Bone marrow (tissue), 2 donors: ENCODE measurements at regions not wholly inside any gene's neighbourhood (a gene's known extent, or its start where the extent isn't known, plus 50 kb on each side); places are given as distances from the start of the nearest gene placed in this dataset.

Source experiments
- DNase-seq, 2 donors: peaks; one replicate each; lab custom pipeline; 2025; lab: John Stamatoyannopoulos, UW

- no peak for DNase-seq
Observed at GRCh38 chr2:45178854-45179253, 169.6 kb upstream of the SIX2 start.

GRCh38 chr2:45178359-45178758, 169.1 kb upstream of the SIX2 start:
- no peak for DNase-seq

DNA sequence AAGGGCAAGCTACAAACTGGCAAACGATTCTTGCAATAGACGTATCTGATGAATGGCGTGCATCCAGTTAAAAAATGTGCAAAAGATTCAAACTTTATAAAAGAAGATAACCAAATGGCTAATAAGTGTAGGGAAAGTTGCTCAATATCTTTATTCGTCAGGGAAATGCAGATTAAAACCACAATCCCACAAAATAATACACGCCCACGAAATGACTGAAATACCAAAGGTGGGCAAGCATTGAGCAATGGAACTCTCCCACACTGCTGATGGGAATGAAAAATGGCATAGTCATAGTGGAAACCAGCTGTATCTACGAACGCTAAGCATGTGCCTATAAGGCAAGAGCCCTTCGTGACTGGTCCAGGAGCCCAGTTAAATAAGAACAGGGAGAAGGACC, 168.6 kb upstream of the SIX2 start:
- DNase-seq: no peak

DNA sequence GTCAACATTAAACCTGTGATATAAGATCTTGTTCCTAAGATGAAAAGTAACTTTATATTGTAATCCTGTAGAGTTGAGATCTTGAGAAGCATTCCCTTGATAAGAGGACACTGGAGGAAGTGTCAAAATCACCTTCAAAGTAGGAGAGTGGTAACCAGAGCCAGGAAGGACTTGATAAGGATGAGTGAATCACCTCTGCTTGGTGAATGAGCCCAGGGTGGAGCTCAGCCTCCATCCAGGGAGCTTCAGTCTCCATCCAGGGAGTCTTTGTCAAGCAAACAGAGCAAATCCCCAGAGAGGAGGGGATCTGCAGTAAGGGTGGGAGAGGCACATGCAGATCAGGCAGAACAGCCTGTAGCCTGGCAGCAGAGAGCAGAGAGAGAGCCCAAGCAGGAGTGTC, 167.1 kb upstream of the SIX2 start:
- no peak for DNase-seq

- DNase-seq: no peak
Observed at GRCh38 chr2:45173513-45173912, 164.3 kb upstream of the SIX2 start.

- DNase-seq: no peak
Observed at GRCh38 chr2:45172760-45173392, 163.6 kb upstream of the SIX2 start.

DNA sequence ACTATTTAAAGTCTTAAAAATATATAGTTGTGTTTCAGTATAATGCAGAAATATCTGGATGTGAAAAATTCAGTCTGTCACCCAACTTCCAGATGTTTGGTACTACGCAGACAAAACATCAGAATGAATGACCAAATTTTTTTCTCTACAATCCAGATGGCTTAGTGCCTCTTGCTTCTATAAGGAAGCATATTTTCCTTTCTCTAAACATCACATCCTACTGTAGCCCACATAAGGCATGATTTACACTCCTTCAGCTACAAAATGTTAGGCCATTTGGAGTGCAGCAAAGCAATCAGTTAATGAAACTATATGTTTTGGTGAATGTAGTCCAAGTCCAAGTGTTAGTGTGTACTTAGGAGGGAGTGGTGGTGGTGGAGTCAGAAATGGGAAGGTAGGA, 162.9 kb upstream of the SIX2 start:
- DNase-seq: no peak

DNA sequence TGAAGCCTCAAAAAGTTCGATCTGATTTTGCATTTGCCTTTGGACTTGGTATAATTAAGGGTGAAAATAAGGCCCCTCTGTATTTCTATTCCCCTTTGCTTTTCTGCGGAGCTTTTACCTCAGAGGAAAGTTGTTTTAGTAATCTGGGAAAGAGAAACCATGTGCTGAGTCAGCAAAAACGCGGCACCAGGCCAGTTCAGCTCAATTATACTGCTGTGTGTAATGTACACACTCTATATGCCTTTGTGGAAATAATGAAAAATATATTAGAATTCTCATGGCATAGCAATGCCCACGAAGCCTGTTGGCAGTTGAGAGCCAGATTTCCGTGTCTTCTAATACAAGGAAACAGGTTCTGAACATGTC, 161.9 kb upstream of the SIX2 start:
- DNase-seq: no peak

- no peak for DNase-seq
Observed at GRCh38 chr2:45170191-45171135, 161.2 kb upstream of the SIX2 start.

DNA sequence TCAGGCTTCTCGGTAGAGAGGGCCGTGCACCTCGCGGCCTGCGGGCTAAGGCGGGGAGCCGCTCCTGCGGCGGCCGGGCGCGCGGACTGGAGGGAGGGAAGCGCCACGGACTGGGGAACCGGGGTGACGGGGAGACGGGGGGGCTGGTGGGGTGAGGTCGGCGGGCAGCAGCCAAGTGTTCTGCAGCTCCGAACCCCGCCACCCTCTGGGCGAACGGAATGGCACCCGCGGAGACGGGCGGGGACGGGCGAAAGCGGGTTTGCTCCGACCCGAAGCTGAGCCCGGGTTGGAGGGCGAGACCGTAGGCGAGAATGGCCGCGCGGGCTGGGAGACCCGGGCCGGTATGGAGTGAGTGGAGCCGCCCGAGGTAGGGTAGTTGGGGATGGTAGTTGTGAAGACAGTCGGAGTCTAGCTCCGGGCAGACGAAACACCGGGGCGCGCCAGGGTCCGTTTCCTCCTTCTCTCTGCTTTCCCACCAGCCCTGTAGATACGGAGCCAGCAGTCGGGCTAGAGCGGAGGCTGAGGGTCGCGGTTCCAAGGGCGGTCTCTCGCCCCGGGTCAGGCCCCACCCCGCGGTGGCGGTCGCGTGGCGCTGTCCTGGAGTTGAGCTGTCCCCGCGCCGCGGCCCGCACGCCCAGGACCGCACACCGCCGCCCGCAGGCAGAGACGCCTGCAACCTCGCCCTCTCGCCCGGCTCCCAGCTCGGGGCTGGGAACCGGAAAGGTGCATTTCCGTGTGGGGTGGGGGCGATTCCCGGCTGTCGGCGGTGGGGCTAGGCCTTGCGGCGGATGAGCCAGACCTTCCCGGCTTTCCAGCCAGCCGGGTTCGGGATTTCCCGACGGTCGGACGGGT, 160.3 kb upstream of the SIX2 start:
- DNase-seq: no peak

GRCh38 chr2:45168711-45169338, 159.6 kb upstream of the SIX2 start:
- no peak for DNase-seq

DNA sequence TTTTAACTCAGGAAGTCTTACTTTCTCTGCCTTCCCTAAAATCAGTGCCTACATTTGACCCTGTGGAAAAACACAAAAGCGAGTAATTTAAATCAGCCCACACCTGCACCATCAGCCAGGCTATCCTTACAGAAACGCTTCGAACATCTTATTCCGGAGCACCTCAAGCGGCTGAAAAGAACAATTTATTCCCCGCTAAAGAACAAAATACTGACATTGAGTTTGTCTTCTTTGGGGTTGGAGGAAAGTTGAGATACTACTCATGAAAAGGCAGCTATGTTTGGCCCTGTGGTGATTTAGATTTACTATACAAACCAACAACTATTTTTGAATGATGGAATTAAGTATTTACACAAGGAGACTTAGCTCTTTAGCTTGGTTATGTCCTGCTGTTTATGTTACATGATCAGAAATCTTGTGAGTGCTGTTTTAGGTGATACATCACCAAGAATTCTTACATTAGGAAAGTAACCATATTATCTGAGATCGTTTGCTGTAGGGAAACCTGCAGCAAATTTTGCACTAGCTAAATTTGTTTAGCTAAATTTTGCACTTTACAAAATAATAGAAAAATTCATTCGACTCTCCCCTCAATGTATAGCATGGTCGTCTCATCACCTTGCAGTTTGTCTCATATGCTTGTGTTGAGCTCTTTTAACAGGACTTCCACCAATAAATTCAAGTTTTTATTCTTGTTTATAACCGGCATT, 158.8 kb upstream of the SIX2 start:
- no peak for DNase-seq

- DNase-seq: no peak
Observed at GRCh38 chr2:45166229-45166890, 157.1 kb upstream of the SIX2 start.

DNA sequence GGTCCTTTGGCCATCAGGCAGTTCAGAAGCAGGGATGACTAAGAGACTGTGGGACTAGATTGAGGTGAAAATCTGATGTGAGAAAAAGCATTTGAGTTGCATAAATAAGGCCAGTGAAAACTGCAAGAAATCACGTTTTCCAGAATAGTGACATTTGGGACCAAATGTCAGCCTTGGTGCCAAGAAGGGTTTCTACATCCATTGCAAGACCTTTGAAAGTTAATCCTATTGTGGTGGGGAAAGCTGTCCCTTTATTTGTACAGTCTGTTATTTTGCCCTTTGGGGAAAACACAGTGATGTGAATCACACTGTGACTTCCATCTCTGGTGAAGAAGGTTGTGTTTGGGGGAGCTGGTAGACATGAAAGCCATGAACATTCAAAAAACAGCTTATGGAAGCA, 153.5 kb upstream of the SIX2 start:
- DNase-seq: no peak

DNA sequence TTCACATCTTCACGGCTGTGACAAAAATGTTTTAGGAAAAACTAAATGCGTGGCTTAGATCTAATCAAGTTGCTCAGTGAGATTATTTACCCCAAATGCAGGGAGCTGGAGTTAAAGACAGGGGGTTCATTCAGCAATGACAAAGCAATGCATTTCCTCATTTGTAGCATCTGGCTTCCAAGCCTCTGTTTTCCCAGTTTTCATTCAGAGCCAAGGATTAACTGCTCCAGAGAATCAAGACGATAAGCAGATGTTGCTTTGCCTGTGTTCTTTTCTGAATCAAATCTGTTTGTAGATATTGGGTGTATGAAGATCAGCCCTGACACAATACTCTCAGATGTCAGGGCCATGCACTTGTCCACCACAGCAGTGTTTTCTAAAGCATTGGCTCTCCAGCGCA, 147.4 kb upstream of the SIX2 start:
- DNase-seq: no peak

DNA sequence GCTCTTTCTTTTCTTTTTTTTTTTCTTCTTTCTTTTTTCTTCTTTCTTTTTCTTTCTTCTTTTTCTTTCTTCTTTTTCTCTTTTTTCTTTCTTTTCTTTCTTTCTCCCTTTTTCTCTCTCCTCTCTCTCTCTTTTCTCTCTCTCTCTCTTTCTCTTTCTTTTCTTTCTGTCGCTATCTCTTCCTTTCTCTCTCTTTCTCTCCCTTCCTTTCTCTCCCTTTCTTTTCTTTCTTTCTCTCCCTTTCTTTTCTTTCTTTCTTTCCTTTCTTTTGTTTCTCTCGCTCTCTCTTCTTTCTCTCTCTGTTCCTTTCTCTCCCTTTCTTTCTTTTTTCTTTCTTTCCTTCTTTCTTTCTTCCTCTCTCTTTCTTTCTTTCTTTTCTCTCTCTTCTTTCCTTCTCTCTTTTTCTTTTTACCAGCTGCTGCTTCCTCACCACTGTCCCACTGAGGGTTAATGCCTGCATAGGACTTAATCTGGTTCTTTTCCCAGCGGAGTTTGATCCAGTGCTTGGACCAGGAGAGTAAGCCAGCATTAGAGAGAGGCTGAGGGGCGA, 145.4 kb upstream of the SIX2 start:
- DNase-seq: no peak

DNA sequence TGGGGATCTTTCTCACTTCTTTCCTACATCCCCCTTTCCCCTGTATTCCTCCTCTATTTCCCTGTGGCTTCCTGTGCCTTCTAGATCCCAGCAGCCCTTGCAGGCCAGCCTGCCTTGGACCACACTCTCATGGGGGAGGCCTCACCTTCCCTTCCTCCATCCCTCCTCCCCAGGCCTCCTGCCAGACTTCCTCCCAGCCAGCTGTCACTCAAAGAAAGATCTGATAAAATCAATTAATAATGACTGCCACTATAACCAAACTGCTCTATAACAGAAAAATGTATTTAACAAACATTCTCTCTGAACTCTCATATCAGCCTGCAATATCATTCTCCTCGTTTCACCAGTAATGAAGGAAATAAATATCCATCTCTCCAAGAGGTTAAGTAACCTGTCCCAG, 144.9 kb upstream of the SIX2 start:
- DNase-seq: no peak

DNA sequence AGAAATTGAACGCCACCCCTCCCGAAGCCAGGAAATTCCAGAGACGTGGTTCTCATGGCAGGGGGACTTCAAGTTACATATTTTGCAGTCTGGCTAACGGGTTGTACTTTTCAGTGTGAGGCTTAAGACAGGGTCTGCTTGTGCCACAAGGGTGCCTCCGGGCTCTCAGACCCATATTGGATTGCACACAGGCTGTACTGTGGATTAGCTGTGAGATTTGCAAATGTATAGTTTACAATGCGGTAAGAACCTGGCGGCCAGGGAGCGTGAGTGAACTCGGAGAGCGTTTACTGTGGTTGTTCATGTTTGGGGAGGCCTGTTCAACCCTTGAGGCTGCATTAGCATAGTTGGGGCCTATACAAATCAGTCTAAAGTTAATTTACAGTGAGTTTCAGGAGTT, 143.9 kb upstream of the SIX2 start:
- DNase-seq: no peak

- no peak for DNase-seq
Observed at GRCh38 chr2:45152691-45153090, 143.4 kb upstream of the SIX2 start.

DNA sequence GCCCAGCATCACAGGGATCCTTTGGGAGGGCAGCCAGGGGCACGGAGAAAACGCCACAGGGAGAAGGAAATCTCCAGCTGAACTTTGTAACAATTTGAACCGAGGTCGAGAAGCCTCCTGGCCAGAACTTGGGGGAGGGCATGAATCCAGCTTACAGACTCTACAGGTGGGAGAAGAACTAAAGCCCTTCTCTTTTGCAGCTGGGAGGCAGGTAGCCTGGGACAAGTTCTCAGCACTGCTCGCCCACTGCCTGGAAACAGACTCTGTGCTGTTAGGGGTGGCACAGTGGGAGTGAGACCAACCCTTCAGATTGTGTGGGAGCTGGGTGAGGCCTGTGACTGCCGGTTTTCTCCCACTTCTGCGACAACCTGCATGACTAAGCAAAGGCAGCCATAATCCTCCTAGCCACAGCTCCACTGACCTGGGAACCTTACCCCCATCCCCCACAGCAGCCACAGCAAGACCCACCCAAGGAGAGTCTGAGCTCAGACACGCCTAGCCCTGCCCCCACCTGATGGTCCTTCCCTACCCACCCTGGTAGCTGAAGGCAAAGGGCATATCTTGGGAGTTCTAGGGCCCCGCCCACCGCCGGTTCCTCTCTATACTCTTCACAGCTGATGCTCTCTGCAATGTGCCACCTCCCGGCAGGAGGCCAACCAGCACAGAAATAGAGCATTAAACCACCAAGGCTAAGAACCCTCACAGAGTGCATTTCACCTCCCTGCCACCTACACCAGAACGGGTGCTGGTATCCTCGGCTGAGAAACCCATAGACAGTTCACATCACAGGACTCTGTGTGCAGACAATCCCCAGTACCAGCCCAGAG, 136.0 kb upstream of the SIX2 start:
- no peak for DNase-seq
